Transverse colon (tissue), 4 donors: ENCODE measurements at regions not wholly inside any gene's neighbourhood (a gene's known extent, or its start where the extent isn't known, plus 50 kb on each side); places are given as distances from the start of the nearest gene placed in this dataset.

Source experiments
- CTCF ChIP-seq, 5 experiments: fragments of 200-600 bp in 3 of 5; fragments of 450-650 bp in 2 of 5; sonication (generic) in 3 of 5; IDR thresholded peaks; 1 replicate in 2 of 5; 2 replicates in 3 of 5; pipeline ENCODE4 v1.5.1; 2016 to 2017; ENCODE audit warnings: antibody characterized with exemption in 5 of 5, inconsistent platforms in 3 of 5, mild to moderate bottlenecking in 2 of 5, moderate library complexity in 1 of 5
- EP300 ChIP-seq: sonication (generic); formaldehyde crosslinking; IDR thresholded peaks from one replicate; pipeline ENCODE4 v1.6.1; 2017; ENCODE audit warnings: antibody characterized with exemption, low read depth
- POLR2A ChIP-seq: fragments of 450-650 bp; IDR thresholded peaks from one replicate; pipeline ENCODE4 v1.6.1; 2016; ENCODE audit warnings: antibody characterized with exemption, mild to moderate bottlenecking, moderate library complexity
- POLR2AphosphoS5 ChIP-seq, 3 donors: sonication (generic); formaldehyde crosslinking; IDR thresholded peaks; one replicate each; pipeline ENCODE4 v1.6.1; 2016; ENCODE audit warnings: antibody characterized with exemption in 3 of 3

GRCh38 chr2:17101091-17101490 is 417.1 kb downstream of the RAD51AP2 start:
- no peak for TF ChIP-seq CTCF (IDR thresholded peaks at IDR 0.05)
- no peak for TF ChIP-seq POLR2AphosphoS5 (IDR thresholded peaks at IDR 0.05)
- TF ChIP-seq POLR2A = no peak
- no peak for TF ChIP-seq EP300
